ENCODE measurements at regions not wholly inside any gene's neighbourhood (a gene's known extent, or its start where the extent isn't known, plus 50 kb on each side); places are given as distances from the start of the nearest gene placed in this dataset.

DNA sequence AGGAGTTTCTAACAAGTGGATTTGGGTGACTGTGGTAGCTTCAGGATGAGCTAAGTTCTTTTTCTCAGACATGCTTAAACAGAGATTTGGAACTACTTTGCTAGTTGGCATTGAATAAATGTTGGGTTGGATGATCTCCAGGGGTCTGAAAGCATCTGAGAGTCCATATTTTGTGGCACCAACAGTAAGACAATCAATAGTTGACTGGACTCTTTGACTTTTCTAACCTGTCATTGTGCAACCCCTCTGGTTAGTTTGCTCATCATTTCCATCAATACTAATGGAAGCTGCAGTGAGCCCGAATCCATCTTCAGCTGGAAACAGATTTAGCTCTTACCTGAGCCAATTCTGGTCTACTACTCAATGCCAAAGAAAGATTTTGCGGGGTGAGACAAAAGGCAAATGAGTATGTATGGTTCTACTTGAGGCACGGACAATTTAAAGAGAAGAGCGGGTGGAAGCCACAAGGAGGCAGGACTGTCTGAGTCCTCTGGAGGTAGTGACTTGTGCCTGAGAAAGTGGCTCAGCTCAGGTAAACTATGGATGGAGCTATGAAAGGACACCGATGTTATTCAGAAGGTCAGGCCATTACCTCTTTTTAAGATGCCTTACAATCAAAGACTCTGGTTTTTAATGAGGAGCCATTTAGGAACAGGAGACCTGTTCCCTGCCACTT, 118.7 kb downstream of the MID1IP1 start:
- Histone ChIP-seq H3K4me1 (ENCODE audit: control insufficient read depth, extremely low read depth, insufficient read depth, low read length) (no peaks in the 10 kb centered on the region), H2AFZ (ENCODE audit: control insufficient read depth, low read length) (no peak overlapping the region), H3K9me1 (ENCODE audit: control insufficient read depth, extremely low read depth, insufficient read depth, low read length) (no peaks in the 10 kb centered on the region), H3K9ac (ENCODE audit: control insufficient read depth, extremely low read depth, insufficient read depth, low read length) (no peak overlapping the region), H3K79me2 (ENCODE audit: control insufficient read depth, insufficient read depth, low read length) (no peaks in the 10 kb centered on the region), H3K9me3 (ENCODE audit: control insufficient read depth, low read depth, low read length) (no peaks in the 10 kb centered on the region), H3K4me3 (ENCODE audit: control insufficient read depth in 2 of 3, extremely low read depth in 1 of 3, insufficient read depth in 2 of 3, low read depth in 1 of 3, low read length in 3 of 3) (no peak overlapping the region), H3K27me3 (ENCODE audit: control insufficient read depth, extremely low read depth, insufficient read depth, low read length) (no peaks in the 10 kb centered on the region), H4K20me1 (ENCODE audit: control insufficient read depth, extremely low read depth, insufficient read depth, low read length) (no peaks in the 10 kb centered on the region), H3K36me3 (ENCODE audit: control insufficient read depth in 2 of 2, extremely low read depth in 1 of 2, insufficient read depth in 2 of 2, low read length in 2 of 2) (no peaks in the 10 kb centered on the region), H3K4me2 (ENCODE audit: control insufficient read depth, extremely low read depth, insufficient read depth, low read depth, low read length) (no peak overlapping the region), H3K27ac (ENCODE audit: control insufficient read depth, insufficient read depth, low read length) (no peak overlapping the region)
- FAIRE-seq (no peak), DNase-seq (ENCODE audit: low read depth, low spot score) (no peak)
- TF ChIP-seq, protein P1, sequence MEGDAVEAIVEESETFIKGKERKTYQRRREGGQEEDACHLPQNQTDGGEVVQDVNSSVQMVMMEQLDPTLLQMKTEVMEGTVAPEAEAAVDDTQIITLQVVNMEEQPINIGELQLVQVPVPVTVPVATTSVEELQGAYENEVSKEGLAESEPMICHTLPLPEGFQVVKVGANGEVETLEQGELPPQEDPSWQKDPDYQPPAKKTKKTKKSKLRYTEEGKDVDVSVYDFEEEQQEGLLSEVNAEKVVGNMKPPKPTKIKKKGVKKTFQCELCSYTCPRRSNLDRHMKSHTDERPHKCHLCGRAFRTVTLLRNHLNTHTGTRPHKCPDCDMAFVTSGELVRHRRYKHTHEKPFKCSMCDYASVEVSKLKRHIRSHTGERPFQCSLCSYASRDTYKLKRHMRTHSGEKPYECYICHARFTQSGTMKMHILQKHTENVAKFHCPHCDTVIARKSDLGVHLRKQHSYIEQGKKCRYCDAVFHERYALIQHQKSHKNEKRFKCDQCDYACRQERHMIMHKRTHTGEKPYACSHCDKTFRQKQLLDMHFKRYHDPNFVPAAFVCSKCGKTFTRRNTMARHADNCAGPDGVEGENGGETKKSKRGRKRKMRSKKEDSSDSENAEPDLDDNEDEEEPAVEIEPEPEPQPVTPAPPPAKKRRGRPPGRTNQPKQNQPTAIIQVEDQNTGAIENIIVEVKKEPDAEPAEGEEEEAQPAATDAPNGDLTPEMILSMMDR (optimal IDR thresholded peaks at IDR 0.05 in 1 of 3, IDR thresholded peaks at IDR 0.05 in 1 of 3, conservative IDR thresholded peaks at IDR 0.05 in 1 of 3; ENCODE audit: extremely low read depth in 1 of 3, insufficient read depth in 2 of 3, low read length in 3 of 3), result no peak
- no peak for TF ChIP-seq EZH2 (IDR thresholded peaks at IDR 0.05; ENCODE audit: low read length)
- dilution Hi-C loops (cut with MboI; ENCODE audit: extremely low pct_ligation_motif_present, low sequenced_read_pairs), result no loop called here

- DNase-seq (ENCODE audit: low read depth, low spot score), result no peak
- FAIRE-seq, result no peak
Measured at GRCh38 chrX:38923451-38923969, 122.3 kb downstream of the MID1IP1 start.

More at GRCh38 chrX:38923451-38923969, 122.3 kb downstream of the MID1IP1 start:
- Histone ChIP-seq H3K4me2 (ENCODE audit: control insufficient read depth, extremely low read depth, insufficient read depth, low read depth, low read length) (no peak overlapping the region), H3K4me1 (ENCODE audit: control insufficient read depth, extremely low read depth, insufficient read depth, low read length) (no peaks in the 10 kb centered on the region), H2AFZ (ENCODE audit: control insufficient read depth, low read length) (no peak overlapping the region), H3K36me3 (ENCODE audit: control insufficient read depth in 2 of 2, extremely low read depth in 1 of 2, insufficient read depth in 2 of 2, low read length in 2 of 2) (no peaks in the 10 kb centered on the region), H4K20me1 (ENCODE audit: control insufficient read depth, extremely low read depth, insufficient read depth, low read length) (no peaks in the 10 kb centered on the region), H3K79me2 (ENCODE audit: control insufficient read depth, insufficient read depth, low read length) (no peaks in the 10 kb centered on the region), H3K27ac (ENCODE audit: control insufficient read depth, insufficient read depth, low read length) (no peak overlapping the region), H3K9me1 (ENCODE audit: control insufficient read depth, extremely low read depth, insufficient read depth, low read length) (no peaks in the 10 kb centered on the region), H3K9me3 (ENCODE audit: control insufficient read depth, low read depth, low read length) (no peaks in the 10 kb centered on the region), H3K4me3 (ENCODE audit: control insufficient read depth in 2 of 3, extremely low read depth in 1 of 3, insufficient read depth in 2 of 3, low read depth in 1 of 3, low read length in 3 of 3) (no peak overlapping the region), H3K27me3 (ENCODE audit: control insufficient read depth, extremely low read depth, insufficient read depth, low read length) (no peaks in the 10 kb centered on the region), H3K9ac (ENCODE audit: control insufficient read depth, extremely low read depth, insufficient read depth, low read length) (no peak overlapping the region)
- TF ChIP-seq, protein P1 (optimal IDR thresholded peaks at IDR 0.05 in 1 of 3, IDR thresholded peaks at IDR 0.05 in 1 of 3, conservative IDR thresholded peaks at IDR 0.05 in 1 of 3; ENCODE audit: extremely low read depth in 1 of 3, insufficient read depth in 2 of 3, low read length in 3 of 3), result no peak
- no peak for TF ChIP-seq EZH2 (IDR thresholded peaks at IDR 0.05; ENCODE audit: low read length)
- dilution Hi-C loops (cut with MboI; ENCODE audit: extremely low pct_ligation_motif_present, low sequenced_read_pairs), result no loop called here

All from keratinocyte (primary cell).